ENCODE measurements at regions not wholly inside any gene's neighbourhood (a gene's known extent, or its start where the extent isn't known, plus 50 kb on each side); places are given as distances from the start of the nearest gene placed in this dataset.

GRCh38 chr6:98717322-98717877 is 117.0 kb upstream of the POU3F2 start:
- H3K4me3 ChIP-seq (replicated peaks; ENCODE audit: low read depth, low read length), result no peak overlapping the region
- TF ChIP-seq CTCF (IDR thresholded peaks at IDR 0.05; ENCODE audit: low read length, missing control alignments), result no peak
- DNase-seq (ENCODE audit: low read depth), result no peak

GRCh38 chr6:98717988-98718387 is 116.4 kb upstream of the POU3F2 start:
- no peak for TF ChIP-seq CTCF (IDR thresholded peaks at IDR 0.05; ENCODE audit: low read length, missing control alignments)
- no peak overlapping the region for H3K4me3 ChIP-seq (replicated peaks; ENCODE audit: low read depth, low read length)

GRCh38 chr6:98724537-98724936 is 109.8 kb upstream of the POU3F2 start:
- TF ChIP-seq CTCF (IDR thresholded peaks at IDR 0.05; ENCODE audit: low read length, missing control alignments), result no peak
- no peak for DNase-seq (ENCODE audit: low read depth)
- H3K4me3 ChIP-seq (replicated peaks; ENCODE audit: low read depth, low read length), result no peak overlapping the region

More at GRCh38 chr6:98717988-98718387, 116.4 kb upstream of the POU3F2 start:
- DNase-seq (ENCODE audit: low read depth), result no peak

- no peak for TF ChIP-seq CTCF (IDR thresholded peaks at IDR 0.05; ENCODE audit: low read length, missing control alignments)
- no peak for DNase-seq (ENCODE audit: low read depth)
These were observed 87.1 kb upstream of the POU3F2 start for GRCh38 chr6:98747273-98747672.

GRCh38 chr6:98747960-98748359 is 86.4 kb upstream of the POU3F2 start:
- H3K4me3 ChIP-seq (replicated peaks; ENCODE audit: low read depth, low read length), result no peak overlapping the region
- TF ChIP-seq CTCF (IDR thresholded peaks at IDR 0.05; ENCODE audit: low read length, missing control alignments), result no peak
- no peak for DNase-seq (ENCODE audit: low read depth)

More at GRCh38 chr6:98747273-98747672, 87.1 kb upstream of the POU3F2 start:
- H3K4me3 ChIP-seq (replicated peaks; ENCODE audit: low read depth, low read length), result no peak overlapping the region

GRCh38 chr6:98759459-98759858 is 74.9 kb upstream of the POU3F2 start:
- no peak for DNase-seq (ENCODE audit: low read depth)
- no peak overlapping the region for H3K4me3 ChIP-seq (replicated peaks; ENCODE audit: low read depth, low read length)
- no peak for TF ChIP-seq CTCF (IDR thresholded peaks at IDR 0.05; ENCODE audit: low read length, missing control alignments)

GRCh38 chr6:98764373-98764911 is 69.9 kb upstream of the POU3F2 start:
- H3K4me3 ChIP-seq (replicated peaks; ENCODE audit: low read depth, low read length), result peak overlapping the region; percentile 45
- TF ChIP-seq CTCF (IDR thresholded peaks at IDR 0.05; ENCODE audit: low read length, missing control alignments), result no peak
- DNase-seq (ENCODE audit: low read depth), result peak; percentile 0
